ENCODE measurements at regions not wholly inside any gene's neighbourhood (a gene's known extent, or its start where the extent isn't known, plus 50 kb on each side); places are given as distances from the start of the nearest gene placed in this dataset.

- TF ChIP-seq CTCF (IDR thresholded peaks at IDR 0.05; ENCODE audit: borderline replicate concordance, control extremely low read depth, extremely low read depth, insufficient read depth, missing control alignments) = no peak
- in situ Hi-C loops (cut with MboI; ENCODE audit: low sequenced_read_pairs, unreplicated experiment) = no loop called here
- DNase-seq (ENCODE audit: low spot score) = no peak
Measured at GRCh38 chr6:81169166-81169565, 583.3 kb downstream of the TENT5A start.

- TF ChIP-seq CTCF (IDR thresholded peaks at IDR 0.05; ENCODE audit: borderline replicate concordance, control extremely low read depth, extremely low read depth, insufficient read depth, missing control alignments) = no peak
- DNase-seq (ENCODE audit: low spot score) = no peak
- in situ Hi-C loops (cut with MboI; ENCODE audit: low sequenced_read_pairs, unreplicated experiment) = no loop called here
Measured at GRCh38 chr6:81166770-81167169, 585.7 kb downstream of the TENT5A start.

- no peak for TF ChIP-seq CTCF (IDR thresholded peaks at IDR 0.05; ENCODE audit: borderline replicate concordance, control extremely low read depth, extremely low read depth, insufficient read depth, missing control alignments)
- in situ Hi-C loops (cut with MboI; ENCODE audit: low sequenced_read_pairs, unreplicated experiment) = no loop called here
Measured at GRCh38 chr6:81158956-81159355, 593.5 kb downstream of the TENT5A start.

GRCh38 chr6:81148751-81149150 lies 603.7 kb downstream of the TENT5A start:
- in situ Hi-C loops (cut with MboI; ENCODE audit: low sequenced_read_pairs, unreplicated experiment) = no loop called here
- no peak for TF ChIP-seq CTCF (IDR thresholded peaks at IDR 0.05; ENCODE audit: borderline replicate concordance, control extremely low read depth, extremely low read depth, insufficient read depth, missing control alignments)

More at GRCh38 chr6:81158956-81159355, 593.5 kb downstream of the TENT5A start:
- DNase-seq (ENCODE audit: low spot score) = no peak

GRCh38 chr6:81145506-81145905 lies 607.0 kb downstream of the TENT5A start:
- DNase-seq (ENCODE audit: low spot score) = no peak
- TF ChIP-seq CTCF (IDR thresholded peaks at IDR 0.05; ENCODE audit: borderline replicate concordance, control extremely low read depth, extremely low read depth, insufficient read depth, missing control alignments) = no peak
- in situ Hi-C loops (cut with MboI; ENCODE audit: low sequenced_read_pairs, unreplicated experiment) = no loop called here

More at GRCh38 chr6:81148751-81149150, 603.7 kb downstream of the TENT5A start:
- no peak for DNase-seq (ENCODE audit: low spot score)

GRCh38 chr6:81144346-81144745 lies 608.1 kb downstream of the TENT5A start:
- in situ Hi-C loops (cut with MboI; ENCODE audit: low sequenced_read_pairs, unreplicated experiment) = no loop called here
- TF ChIP-seq CTCF (IDR thresholded peaks at IDR 0.05; ENCODE audit: borderline replicate concordance, control extremely low read depth, extremely low read depth, insufficient read depth, missing control alignments) = no peak
- no peak for DNase-seq (ENCODE audit: low spot score)

GRCh38 chr6:81138236-81138635 lies 614.2 kb downstream of the TENT5A start:
- in situ Hi-C loops (cut with MboI; ENCODE audit: low sequenced_read_pairs, unreplicated experiment) = no loop called here
- TF ChIP-seq CTCF (IDR thresholded peaks at IDR 0.05; ENCODE audit: borderline replicate concordance, control extremely low read depth, extremely low read depth, insufficient read depth, missing control alignments) = no peak

More at GRCh38 chr6:81138236-81138635, 614.2 kb downstream of the TENT5A start:
- DNase-seq (ENCODE audit: low spot score) = no peak

Data from GM13976 (cell line).